ENCODE measurements at regions not wholly inside any gene's neighbourhood (a gene's known extent, or its start where the extent isn't known, plus 50 kb on each side); places are given as distances from the start of the nearest gene placed in this dataset.

DNA sequence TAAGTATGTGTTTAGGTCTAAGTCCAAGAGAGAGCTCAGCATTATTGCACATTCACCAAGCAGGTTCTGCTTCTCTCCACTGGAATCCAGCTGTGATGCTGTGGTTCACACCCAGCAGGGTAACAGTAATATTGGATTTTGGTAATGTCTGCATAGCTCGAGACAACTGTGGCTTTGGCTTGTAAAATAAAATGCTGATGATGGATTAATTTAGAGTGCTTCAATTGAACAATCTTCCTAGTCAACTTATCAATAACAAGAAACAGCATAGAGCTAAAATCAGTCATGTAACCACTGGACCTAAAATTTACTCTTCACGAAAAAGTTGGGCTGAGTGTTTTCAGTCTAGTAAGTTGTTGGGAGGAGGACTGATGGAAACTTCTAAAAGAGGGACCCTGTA lies 709.2 kb downstream of the TYW1 start:
- FAIRE-seq = no peak

DNA sequence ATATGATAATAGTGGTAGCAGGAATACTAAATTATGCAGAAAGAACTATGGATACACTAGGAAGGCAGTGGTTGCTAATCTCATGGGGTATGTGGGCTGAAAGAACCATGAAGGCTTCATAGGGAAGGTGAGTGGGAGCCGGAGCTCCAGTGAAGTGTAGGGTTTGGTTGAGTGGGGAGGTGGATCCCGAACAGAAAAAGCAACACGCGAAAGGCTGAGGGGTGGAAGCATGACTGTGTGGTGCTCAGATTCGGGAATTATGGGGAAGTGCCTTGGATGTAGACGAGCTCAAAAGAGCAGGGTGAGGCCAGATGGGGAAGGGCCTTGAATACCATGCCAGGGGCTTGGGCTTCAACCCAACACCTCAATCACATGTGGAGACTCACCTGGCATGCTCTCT lies 715.1 kb downstream of the TYW1 start:
- no peak for FAIRE-seq

DNA sequence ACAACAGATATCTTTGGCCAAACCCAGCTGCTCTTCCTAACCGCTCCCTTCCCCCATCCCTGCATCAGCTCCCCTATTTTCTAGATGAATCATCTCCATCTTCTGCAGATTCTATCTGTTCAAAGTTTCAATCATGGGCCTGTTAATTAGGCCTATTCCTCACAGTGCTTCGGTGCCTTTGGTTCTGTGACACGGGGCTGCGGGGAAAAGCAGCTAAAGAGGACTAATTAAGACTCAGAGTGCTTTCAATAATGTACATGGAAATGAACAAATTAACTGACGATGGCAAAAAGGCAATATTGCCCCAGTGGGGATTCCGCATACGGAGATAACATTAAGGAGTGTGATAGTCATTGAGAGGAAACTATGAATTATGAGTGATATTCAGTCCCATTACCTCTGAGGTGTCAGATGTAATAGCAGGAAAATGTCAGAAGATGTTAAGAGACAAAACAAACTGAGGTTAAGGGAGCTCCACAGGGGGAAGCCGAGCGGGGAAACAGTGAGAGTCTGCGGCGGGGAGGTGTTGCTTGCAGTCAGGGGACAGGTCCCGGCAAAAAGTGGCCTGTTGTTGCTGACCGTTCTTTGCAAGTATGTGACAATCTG lies 716.9 kb downstream of the TYW1 start:
- FAIRE-seq = no peak

DNA sequence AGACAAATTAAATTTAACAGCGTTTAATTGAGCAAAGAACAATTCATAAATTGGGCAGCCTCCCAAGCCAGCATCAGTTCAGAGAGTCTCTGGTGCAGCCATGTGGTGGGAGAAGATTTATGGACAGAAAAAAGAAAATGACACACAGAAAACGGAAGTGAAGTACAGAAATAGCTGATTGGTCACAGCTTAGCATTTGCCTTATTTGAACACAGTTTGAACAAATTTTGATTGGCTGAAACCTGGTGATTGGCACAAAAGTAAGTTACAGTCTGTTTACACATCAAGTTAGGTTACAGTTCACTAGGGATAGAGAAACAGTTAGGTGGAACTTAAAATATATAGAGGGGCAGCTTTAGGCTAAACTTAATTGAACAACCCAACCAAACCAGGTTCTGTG lies 720.1 kb downstream of the TYW1 start:
- no peak for FAIRE-seq

DNA sequence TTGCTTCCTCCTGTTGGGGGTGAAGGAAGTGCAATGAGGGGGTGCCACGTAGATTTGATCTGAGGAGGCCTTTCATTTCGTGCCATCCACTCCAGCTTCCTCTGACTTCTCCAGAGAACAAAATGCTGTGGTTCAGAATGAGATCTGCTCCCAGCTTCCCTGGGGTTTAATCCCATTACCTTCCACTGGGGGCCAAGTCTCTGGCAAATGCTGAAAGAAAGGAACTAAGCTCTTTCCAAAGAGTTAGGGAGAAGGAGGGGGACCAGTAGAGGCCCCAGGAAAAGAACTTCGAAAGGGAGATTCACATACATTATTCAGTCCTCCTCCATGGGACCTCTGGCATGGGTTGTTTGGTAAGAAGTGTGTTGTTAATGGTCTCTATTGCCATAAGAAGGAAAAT lies 727.0 kb downstream of the TYW1 start:
- no peak for FAIRE-seq

DNA sequence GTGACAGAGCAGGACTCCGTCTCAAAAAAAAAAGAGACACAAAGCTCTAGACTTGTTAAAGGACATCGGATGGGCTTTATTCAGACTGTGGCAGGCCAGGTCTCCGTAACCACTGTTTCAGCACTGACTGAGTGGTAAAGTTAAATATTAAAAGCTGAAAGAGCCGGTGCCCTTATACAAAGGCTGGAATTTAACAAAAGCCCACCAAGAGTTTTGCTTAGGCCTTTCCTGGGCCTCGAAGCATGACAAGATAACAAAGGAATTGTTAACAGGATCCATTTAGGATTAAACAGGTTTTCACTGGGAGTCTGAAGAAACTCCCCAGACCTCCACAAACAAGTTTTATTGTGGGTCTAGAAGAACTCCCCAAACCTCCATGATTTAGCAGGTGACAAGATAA lies 727.8 kb downstream of the TYW1 start:
- no peak for FAIRE-seq

DNA sequence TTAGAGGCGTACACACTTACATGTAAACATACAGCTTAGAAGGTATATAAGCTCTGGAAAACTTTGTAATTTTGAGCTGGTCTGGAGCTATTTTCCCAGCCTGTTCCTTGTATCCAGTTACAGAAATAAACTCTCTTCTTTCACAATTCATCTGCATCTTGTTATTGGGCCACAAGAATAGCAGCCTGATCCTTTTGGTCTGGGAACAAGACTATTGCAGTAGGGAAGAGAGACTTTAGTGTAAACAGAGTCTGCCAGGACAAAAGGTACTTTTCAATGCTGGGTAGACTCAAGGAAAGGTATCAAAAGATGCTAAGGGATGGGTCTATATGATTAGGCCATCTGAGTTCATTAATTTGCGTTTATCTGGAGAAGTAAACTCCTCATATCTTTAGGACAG lies 728.3 kb downstream of the TYW1 start:
- FAIRE-seq = no peak

DNA sequence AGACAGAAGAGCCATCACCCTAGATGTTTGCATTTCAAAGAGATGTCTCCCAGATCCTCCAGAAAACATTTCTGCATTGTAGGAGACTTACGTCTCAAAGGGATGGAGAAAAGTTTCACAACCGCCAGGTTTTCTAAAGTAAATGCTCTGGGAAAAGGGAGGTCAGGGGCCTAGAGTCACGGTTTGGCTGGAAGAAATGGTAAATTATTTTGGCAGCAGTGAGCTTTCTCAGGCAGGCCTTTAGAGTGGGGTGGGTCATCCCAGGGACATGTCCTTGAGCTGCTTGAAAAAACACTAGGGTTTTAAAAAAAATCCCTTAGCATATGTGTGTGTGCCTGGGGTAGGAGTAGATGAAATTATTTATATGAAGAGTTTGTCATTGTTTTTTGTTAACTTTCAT lies 728.8 kb downstream of the TYW1 start:
- FAIRE-seq = no peak

DNA sequence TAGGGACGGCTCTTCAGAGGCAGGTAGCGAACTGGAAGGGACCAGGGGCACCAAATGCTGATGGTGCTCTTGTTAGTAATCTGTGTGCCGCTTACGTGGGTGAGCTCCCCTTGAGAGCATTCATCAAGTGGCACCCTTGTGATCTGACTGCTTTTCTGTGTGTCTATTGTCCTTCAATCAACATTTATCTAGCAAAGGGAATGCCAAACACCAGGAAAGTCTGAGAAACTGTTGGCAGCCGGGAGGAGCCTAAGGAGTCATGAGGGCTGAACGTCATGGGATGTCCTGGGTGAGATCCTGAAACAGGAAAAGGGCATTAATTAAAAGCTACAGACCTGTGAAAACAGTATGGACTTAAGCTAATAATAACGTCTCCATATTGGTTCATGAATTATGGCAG lies 733.1 kb downstream of the TYW1 start:
- FAIRE-seq = no peak

DNA sequence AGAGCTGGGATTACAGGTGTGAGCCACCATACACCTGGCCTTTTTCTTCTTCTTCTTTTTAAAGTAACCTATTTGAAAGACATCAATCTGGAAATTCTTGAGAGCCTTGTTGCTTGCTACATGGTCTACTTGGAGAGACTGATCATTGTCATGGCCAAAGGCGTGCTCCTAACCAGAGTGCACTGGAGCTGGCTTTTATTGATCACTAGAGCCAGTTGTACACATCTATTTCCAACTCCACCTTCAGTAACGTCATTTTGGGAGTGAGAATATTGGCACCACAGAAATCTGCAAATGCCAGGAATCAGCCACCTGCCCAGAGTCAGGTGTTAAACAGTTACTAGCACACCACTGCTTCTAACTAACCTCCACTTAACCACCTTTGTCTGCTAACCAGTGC lies 735.1 kb downstream of the TYW1 start:
- FAIRE-seq = no peak

DNA sequence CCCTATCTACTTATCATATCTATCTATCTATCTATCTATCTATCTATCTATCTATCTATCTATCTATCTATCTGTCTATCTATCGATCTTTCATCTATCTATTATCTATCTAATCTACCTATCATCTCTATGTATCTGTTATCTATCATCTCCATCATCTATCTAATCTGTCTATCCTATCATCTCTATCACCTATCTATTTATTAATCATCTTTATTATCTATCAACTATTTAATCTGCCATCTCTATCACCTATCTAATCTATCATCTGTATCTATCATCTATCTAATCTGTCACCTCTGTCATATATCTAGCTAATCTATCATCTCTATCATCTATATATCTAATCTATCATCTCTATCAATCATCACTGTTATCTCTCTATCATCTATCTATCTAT lies 736.3 kb downstream of the TYW1 start:
- no peak for FAIRE-seq

DNA sequence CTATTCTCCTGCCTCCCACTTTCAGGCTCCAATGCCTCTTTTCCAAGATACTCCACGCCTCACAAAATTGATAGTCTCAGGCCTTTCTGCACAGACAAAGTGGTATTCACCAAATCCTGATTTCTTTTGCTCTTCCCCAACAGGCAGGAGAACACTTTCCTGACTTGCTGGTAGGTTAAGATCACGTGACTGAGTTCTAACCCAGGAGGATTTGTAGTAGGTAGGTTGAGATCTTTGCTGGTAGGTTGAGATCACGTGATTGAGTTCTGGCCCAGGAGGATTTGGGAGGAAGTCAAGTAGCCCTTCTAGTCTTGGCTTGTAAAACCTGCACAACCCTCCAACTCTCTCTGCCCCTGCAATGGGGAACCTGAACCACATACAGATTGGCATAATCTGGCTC lies 741.5 kb downstream of the TYW1 start:
- FAIRE-seq = no peak

DNA sequence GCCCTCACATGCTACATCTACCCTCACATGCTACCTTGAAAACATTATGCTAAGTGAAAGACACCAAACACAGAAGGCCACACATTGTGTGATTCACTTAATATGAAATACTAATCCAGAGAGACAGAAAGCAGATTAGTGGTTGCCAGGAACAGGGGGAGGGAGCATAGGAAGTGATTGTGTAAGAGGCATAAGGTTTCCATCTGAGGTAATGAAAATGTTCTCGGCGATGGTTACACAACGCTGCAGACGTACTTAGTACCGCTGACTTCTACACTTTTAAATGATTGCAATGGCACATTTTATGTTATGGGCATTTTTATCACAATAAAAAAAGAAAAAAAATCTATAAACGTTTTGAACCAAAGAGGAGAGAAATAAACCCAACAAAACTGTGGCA lies 742.3 kb downstream of the TYW1 start:
- FAIRE-seq = no peak

DNA sequence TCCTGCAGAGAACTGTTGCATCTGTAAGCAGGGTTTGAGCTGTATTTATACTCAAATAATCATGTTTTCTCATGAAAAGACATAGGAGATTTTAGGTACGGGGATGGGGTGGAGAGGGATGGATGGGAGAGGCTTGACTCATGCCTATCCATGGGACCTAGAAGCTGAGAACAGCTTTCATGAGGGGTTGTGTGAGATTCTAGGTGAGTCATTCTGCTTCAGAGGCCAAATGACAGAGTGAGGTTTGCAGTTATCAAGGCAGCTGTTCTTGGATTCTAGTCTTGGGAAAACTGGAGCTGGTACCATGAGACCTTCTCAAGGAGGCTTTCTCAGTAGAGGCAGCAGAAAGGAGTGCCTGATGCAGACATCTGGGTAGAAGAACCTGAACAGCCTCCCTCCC lies 746.9 kb downstream of the TYW1 start:
- FAIRE-seq = no peak

DNA sequence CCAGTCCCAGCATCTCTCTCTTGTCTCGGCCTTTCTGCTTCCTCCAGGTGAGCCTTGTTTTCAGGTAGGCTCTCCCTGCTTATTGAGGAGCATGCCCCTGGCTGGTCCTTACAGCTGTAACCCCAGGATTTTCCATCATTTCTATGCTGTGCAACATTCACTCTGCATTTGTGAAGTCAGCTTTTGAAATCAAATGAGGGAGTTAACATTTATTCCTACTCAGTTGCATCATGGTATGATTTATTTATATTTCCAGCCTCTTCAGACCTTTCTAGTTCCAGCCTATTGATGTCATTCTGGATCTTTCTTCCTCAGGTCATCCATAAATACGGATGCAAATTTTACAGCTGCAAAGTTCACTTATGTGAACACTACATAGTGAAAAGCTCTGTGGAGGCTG lies 755.6 kb downstream of the TYW1 start:
- no peak for FAIRE-seq

DNA sequence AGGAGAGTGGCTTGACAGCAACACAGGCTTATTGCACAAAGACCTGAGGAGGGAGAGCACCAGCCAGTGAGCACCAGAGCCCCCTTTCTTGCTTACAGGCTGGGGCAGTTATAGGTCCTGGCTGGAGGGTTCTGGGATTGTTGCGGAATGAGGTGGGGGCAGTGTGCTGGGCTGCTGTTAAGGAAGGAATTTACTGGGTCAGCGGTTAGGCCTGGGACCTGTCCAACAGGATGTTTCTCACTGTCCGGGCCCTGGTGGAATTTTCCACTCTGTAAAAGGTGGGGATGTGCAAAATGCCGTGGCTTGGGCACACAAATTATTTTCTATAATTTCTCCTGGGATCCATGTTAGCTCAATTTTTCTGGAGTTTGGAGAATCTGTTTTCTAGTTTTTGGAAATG lies 757.3 kb downstream of the TYW1 start:
- no peak for FAIRE-seq

DNA sequence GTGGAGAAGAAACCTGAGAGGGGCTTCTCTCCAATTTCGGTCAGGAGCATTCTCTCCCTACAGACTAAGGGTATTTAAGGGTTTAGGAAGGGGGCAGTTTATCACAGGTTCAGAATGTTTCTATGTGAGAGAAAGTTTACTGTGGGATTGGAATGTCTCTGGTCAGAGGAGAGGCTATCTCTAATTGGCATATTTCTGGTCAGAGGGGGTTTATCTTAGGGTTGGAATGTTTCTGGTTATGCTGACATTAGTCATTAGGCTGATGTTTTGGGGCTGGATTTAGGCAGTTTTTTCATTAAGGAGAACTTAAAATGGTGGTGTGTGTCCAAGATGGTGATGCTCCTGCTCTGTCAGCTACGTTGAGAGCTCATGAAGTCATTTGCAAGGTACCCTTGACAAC lies 758.0 kb downstream of the TYW1 start:
- FAIRE-seq = no peak

DNA sequence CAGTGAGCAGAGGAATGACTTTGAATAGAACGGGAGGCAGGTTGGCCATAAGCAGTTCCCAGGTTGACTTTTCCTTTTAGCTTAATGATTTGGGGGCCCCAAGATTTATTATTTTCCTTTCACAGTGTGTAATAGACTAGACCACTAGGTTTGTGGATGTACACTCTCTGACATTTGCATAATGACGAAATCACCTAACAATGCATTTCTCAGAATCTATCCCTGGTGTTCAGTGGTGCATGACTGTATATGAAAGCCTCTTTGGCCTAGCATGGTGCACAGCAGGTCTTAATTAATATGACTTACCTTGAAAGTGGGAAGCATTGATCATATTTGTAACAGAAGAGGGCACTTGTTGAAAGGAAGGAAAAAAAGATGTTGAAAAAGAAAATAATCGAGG lies 761.9 kb downstream of the TYW1 start:
- no peak for FAIRE-seq

DNA sequence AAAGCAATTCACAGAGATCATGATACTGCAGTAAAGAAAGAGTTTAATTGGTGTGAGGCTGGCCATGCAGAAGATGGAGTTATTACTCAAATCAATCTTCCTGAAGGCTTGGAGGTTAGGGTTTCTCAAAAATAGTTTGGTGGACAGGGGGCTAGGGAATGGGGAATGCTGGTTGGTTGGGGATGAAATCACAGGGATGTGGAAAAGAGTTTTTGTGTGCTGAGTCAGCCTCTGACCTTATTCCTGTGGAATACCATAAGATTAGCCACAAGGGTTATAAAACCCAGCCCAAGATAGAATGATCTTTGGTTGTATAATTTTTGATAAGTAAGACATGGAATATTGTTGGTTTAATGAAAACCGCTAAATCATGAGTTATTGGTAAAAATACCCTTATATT lies 764.3 kb downstream of the TYW1 start:
- FAIRE-seq = no peak

DNA sequence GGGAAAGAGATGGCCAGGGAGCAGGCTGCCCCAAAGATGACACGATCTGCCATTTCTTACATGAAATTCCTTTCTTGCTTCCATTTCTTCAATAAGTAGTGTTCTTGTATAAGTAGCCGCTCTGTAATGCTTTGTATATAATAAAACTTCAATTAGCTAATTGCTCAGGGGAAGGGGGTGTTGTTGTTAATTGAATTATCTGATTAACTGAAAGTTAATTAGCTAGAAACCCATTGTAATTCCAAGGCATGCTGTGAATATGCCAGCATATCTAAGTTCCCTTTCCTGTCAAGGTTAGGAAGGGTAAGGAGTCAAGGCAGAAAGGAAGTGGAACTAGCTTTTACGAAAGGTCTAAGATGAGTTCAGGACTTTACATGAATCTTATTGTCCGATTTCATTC lies 765.9 kb downstream of the TYW1 start:
- FAIRE-seq = no peak

DNA sequence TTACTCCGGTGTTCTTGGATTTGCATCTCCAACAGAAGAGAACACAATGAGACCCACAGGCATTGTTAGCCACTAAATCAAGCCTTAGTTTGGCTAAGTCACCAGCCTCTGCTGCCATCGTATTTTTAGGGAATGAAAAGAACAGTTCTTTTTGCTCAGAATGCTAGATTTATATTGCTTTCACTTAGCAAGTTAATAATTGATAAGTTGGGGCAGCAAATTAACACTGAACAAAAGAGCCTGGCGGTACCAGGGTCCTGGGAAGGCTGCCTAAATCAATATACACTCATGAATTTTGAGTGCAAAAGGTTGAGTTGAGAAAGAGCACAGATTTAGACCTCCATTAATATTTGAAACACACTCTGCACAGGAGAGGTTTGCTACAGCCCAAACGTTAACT lies 767.7 kb downstream of the TYW1 start:
- FAIRE-seq = no peak

DNA sequence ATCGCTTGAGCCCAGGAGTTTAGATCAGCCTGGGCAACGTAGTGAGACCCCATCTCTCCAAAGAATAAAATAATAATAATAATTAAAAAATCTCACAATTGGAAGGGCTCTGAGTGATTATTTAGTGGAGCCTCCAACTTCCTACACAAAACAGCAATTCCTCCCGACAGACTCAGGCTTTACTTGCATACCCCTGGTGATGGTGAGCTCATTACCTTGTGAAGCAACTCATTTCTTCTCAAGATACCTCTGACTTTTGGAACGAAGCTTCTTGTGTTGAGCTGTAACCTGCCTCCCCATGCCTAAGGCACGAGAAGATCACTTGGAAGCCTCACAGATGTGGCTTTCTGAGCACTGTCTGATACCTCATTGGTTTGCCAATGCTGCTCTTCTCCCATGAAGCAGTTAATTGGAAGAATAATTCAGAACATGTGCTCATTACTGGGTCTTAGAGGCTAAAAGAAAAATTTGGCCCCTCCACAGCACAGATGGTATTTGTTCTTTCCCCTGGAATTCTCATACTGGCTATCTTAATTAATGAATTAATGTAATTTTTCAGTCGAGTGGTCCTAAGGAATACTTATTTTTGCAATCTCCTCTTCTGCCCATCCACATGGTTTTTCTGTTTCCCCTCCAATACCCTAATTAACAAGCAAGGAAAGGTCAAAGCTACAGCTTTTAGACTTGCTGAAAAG lies 769.0 kb downstream of the TYW1 start:
- no peak for FAIRE-seq

DNA sequence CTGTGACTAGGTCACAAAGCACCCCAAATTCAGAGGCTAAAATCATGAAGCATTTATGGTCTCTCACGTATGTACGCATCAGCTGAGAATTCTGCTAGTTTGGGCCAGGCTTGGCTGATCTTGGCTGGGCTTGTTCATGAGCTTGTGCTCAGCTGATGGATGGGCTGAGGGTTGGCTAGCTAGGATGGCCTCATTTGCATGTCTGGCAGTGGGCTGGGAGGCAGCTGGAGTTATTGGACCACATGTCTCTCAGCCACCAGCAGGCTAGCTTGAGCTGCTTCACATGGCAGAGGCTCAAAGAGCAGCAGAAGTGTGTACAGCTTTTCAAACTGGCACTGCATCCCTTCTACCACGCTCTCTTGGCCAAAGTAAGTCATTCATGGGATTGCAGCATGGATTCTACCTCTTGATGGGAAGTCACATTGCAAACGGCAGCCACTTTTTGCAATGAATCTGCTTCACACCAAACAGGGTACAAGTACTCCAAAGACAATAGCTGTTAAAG lies 770.3 kb downstream of the TYW1 start:
- FAIRE-seq = no peak

DNA sequence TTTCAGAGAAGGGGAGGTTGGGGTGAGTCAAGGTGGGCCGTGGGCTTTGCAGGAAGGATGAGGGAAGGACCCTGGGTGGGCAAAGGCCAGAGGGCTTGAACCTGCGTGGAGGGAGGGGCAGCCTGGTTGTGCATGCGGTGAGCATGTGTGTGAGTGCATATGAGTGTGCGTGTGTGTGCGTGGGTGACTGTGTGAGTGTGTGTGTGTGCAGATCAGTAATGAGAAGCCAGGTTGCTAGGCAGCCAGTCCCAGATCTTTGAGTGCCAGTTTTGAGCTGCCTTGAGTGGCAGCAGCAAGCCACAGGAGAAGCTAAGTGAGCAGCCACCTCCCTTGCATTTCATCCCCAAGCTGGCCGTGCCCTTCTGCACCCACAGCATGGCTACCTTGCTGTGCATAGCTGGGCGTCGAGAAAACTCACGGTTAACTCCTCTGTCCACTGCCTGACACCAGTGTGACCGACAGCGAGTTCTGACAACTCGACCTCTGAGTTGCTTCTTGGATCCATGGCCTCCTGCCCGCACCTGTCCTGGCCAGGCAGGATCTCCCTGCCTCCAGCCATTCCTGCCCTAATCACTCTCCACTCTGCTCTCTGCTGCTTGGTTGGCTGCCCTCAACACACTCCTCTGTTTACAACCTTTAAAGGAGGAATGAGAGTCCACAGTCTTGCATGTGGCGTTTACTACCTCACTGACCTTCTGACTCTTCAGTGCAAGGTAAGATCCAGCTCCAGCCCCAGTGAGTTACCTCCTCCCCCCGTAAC lies 775.4 kb downstream of the TYW1 start:
- FAIRE-seq = no peak
